ENCODE measurements at regions not wholly inside any gene's neighbourhood (a gene's known extent, or its start where the extent isn't known, plus 50 kb on each side); places are given as distances from the start of the nearest gene placed in this dataset.

- no peak for FAIRE-seq
- H3K36me3 ChIP-seq (ENCODE audit: control insufficient read depth, insufficient read depth, low read length), result no peaks in the 10 kb centered on the region
Measured at GRCh38 chr14:22098435-22098834, 424.8 kb upstream of the OR4E1 start.

GRCh38 chr14:22097586-22098292 lies 424.1 kb upstream of the OR4E1 start:
- H3K27me3 ChIP-seq (ENCODE audit: control insufficient read depth, insufficient read depth, low read length), result peaks cover 2% of the 10 kb centered on the region
- TF ChIP-seq, protein P1, sequence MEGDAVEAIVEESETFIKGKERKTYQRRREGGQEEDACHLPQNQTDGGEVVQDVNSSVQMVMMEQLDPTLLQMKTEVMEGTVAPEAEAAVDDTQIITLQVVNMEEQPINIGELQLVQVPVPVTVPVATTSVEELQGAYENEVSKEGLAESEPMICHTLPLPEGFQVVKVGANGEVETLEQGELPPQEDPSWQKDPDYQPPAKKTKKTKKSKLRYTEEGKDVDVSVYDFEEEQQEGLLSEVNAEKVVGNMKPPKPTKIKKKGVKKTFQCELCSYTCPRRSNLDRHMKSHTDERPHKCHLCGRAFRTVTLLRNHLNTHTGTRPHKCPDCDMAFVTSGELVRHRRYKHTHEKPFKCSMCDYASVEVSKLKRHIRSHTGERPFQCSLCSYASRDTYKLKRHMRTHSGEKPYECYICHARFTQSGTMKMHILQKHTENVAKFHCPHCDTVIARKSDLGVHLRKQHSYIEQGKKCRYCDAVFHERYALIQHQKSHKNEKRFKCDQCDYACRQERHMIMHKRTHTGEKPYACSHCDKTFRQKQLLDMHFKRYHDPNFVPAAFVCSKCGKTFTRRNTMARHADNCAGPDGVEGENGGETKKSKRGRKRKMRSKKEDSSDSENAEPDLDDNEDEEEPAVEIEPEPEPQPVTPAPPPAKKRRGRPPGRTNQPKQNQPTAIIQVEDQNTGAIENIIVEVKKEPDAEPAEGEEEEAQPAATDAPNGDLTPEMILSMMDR (IDR thresholded peaks at IDR 0.05; ENCODE audit: insufficient read depth, low read length, severe bottlenecking), result no peak
- H3K36me3 ChIP-seq (ENCODE audit: control insufficient read depth, insufficient read depth, low read length), result no peaks in the 10 kb centered on the region
- FAIRE-seq (no peak), DNase-seq (ENCODE audit: low read depth) (no peak)
- no peak overlapping the region for H3K4me3 ChIP-seq (ENCODE audit: low read depth, low read length)

More at GRCh38 chr14:22098435-22098834, 424.8 kb upstream of the OR4E1 start:
- H3K27me3 ChIP-seq (ENCODE audit: control insufficient read depth, insufficient read depth, low read length), result peaks cover 2% of the 10 kb centered on the region
- TF ChIP-seq, protein P1 (IDR thresholded peaks at IDR 0.05; ENCODE audit: insufficient read depth, low read length, severe bottlenecking), result no peak
- no peak overlapping the region for H3K4me3 ChIP-seq (ENCODE audit: low read depth, low read length)
- no peak for DNase-seq (ENCODE audit: low read depth)

DNA sequence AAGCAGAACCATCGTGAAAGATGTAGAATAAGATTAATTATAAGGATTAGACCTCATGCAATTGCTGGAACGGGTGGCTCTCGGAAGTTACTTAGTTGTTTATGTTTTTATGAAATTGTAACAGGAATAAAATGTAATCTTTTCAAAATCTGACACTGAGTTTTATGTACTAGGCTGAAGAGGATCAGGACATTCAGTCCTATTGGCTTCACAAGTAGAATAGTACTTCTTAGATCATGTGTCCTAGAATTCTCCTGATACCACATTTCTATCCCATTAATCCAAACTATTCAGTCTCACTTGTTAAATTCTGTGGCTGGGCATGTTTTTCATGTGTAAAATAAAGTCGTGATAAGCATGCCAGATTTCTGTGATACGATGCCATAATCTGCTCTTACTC lies 423.5 kb upstream of the OR4E1 start:
- TF ChIP-seq, protein P1 (IDR thresholded peaks at IDR 0.05; ENCODE audit: insufficient read depth, low read length, severe bottlenecking), result no peak
- Histone ChIP-seq H3K4me3 (ENCODE audit: low read depth, low read length) (no peak overlapping the region), H3K36me3 (ENCODE audit: control insufficient read depth, insufficient read depth, low read length) (no peaks in the 10 kb centered on the region), H3K27me3 (ENCODE audit: control insufficient read depth, insufficient read depth, low read length) (peaks cover 2% of the 10 kb centered on the region)
- FAIRE-seq (no peak), DNase-seq (ENCODE audit: low read depth) (no peak)

DNA sequence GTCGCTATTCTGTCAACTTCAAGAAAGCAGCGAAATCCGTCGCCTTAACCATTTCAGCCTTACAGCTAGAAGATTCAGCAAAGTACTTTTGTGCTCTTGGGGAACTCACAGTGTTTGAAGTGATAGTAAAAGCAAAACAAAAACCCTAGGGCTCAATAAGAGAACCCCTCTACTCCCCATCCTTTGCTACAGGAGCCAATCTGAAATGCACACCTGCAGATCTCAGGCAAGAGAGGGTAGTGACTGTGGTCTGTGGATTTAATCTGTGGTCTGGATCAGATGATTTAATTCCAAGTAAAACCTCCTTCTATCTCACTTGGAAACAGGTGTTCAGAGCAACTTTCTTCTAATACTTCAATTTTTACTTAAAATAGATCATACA lies 422.9 kb upstream of the OR4E1 start:
- FAIRE-seq, result no peak

DNA sequence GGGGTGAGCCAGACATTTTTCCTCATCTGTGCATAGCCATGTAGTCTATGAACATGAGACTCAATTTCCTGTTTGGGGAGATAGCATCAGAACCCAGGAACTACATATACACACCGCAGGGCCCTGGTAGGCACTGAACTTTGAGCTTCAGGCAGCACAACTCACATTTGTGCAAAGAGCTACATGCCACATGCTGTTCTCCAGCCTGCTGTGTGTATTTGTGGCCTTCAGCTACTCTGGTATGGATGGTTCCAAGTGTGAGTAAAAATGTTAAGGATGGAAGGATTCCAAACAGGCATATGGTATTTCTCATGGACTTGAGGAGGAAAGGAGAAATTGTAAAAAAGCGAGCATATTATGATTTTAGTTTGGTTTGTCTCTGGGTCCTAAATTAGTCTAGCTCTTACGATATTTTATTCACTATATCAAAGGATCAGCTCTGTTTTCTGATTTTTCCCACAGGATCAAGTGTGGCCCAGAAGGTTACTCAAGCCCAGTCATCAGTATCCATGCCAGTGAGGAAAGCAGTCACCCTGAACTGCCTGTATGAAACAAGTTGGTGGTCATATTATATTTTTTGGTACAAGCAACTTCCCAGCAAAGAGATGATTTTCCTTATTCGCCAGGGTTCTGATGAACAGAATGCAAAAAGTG lies 422.4 kb upstream of the OR4E1 start:
- no peaks in the 10 kb centered on the region for H3K36me3 ChIP-seq (ENCODE audit: control insufficient read depth, insufficient read depth, low read length)
- DNase-seq (ENCODE audit: low read depth), result no peak
- H3K4me3 ChIP-seq (ENCODE audit: low read depth, low read length), result no peak overlapping the region
- FAIRE-seq, result no peak
- H3K27me3 ChIP-seq (ENCODE audit: control insufficient read depth, insufficient read depth, low read length), result peaks cover 2% of the 10 kb centered on the region
- TF ChIP-seq, protein P1 (IDR thresholded peaks at IDR 0.05; ENCODE audit: insufficient read depth, low read length, severe bottlenecking), result no peak

More for the DNA sequence above, 422.9 kb upstream of the OR4E1 start:
- H3K4me3 ChIP-seq (ENCODE audit: low read depth, low read length), result no peak overlapping the region
- no peak for DNase-seq (ENCODE audit: low read depth)
- no peaks in the 10 kb centered on the region for H3K36me3 ChIP-seq (ENCODE audit: control insufficient read depth, insufficient read depth, low read length)
- TF ChIP-seq, protein P1 (IDR thresholded peaks at IDR 0.05; ENCODE audit: insufficient read depth, low read length, severe bottlenecking), result no peak
- H3K27me3 ChIP-seq (ENCODE audit: control insufficient read depth, insufficient read depth, low read length), result peaks cover 2% of the 10 kb centered on the region
